ENCODE measurements at regions not wholly inside any gene's neighbourhood (a gene's known extent, or its start where the extent isn't known, plus 50 kb on each side); places are given as distances from the start of the nearest gene placed in this dataset.

GRCh38 chr1:228898582-228898992 is 163.3 kb downstream of the RHOU start:
- no peak for TF ChIP-seq HOXA7 (CRISPR knock-in tag; IDR thresholded peaks at IDR 0.05)
- no peak for TF ChIP-seq ZBTB43 (CRISPR knock-in tag; conservative IDR thresholded peaks at IDR 0.05)
- TF ChIP-seq CBX5 (CRISPR knock-in tag; IDR thresholded peaks at IDR 0.05; ENCODE audit: borderline replicate concordance), result no peak
- no peak for TF ChIP-seq ZNF574 (CRISPR knock-in tag; IDR thresholded peaks at IDR 0.05)
- no peak; the same call in 1 of the 2 replicates for TF ChIP-seq MAX (IDR thresholded peaks at IDR 0.05)
- TF ChIP-seq TCF12 (IDR thresholded peaks at IDR 0.05), result no peak
- TF ChIP-seq TCF12 (CRISPR knock-in tag; IDR thresholded peaks at IDR 0.05), result no peak
- TF ChIP-seq ZNF484 (CRISPR knock-in tag; IDR thresholded peaks at IDR 0.05; ENCODE audit: borderline replicate concordance, low read depth), result no peak
- TF ChIP-seq CREB1 (IDR thresholded peaks at IDR 0.05), result no peak
- no peak for TF ChIP-seq CREB1 (CRISPR knock-in tag; IDR thresholded peaks at IDR 0.05)
- no peak for TF ChIP-seq ZHX2 (IDR thresholded peaks at IDR 0.05; ENCODE audit: low read depth)
- TF ChIP-seq ZHX2 (CRISPR knock-in tag; IDR thresholded peaks at IDR 0.05; ENCODE audit: borderline replicate concordance), result no peak
- TF ChIP-seq HNF4A (CRISPR knock-in tag; IDR thresholded peaks at IDR 0.05), result no peak
- TF ChIP-seq CTCF (CRISPR knock-in tag; IDR thresholded peaks at IDR 0.05), result no peak
- peak; percentile 74 for TF ChIP-seq ZNF687 (CRISPR knock-in tag; IDR thresholded peaks at IDR 0.05)
- TF ChIP-seq SETDB1 (CRISPR knock-in tag; IDR thresholded peaks at IDR 0.05; ENCODE audit: borderline replicate concordance), result no peak

Data from HepG2 (cell line).